SKM-1 (cell line): ENCODE measurements at regions not wholly inside any gene's neighbourhood (a gene's known extent, or its start where the extent isn't known, plus 50 kb on each side); places are given as distances from the start of the nearest gene placed in this dataset.

Source experiments
- DNase-seq: peaks from one replicate; lab custom pipeline; 2025; ENCODE audit not compliant: unreplicated experiment; lab: John Stamatoyannopoulos, UW

GRCh38 chr1:192521734-192522133 lies 53.8 kb upstream of the RGS1 start:
- peak; percentile 26 for DNase-seq

- DNase-seq, result no peak
Observed at GRCh38 chr1:192522673-192523072, 52.9 kb upstream of the RGS1 start.

- no peak for DNase-seq
Observed at GRCh38 chr1:192524223-192524622, 51.4 kb upstream of the RGS1 start.
